H1 (cell line): ENCODE measurements at regions not wholly inside any gene's neighbourhood (a gene's known extent, or its start where the extent isn't known, plus 50 kb on each side); places are given as distances from the start of the nearest gene placed in this dataset.
A peak's percentile ranks its signal among the peaks of the same experiment; 100 is the strongest.

Experiments
- CTCF ChIA-PET: fragments of 300-600 bp; sonication (Branson Sonifier 250); formaldehyde crosslinking; loops from one replicate; lab custom pipeline; 2021; ENCODE audit not compliant: partially characterized antibody; lab: Charles Lee
- POLR2A ChIA-PET: fragments of 300-600 bp; sonication (Branson Sonifier 250); formaldehyde crosslinking; loops from one replicate; lab custom pipeline; 2021; ENCODE audit warnings: inconsistent platforms; ENCODE audit not compliant: partially characterized antibody; lab: Charles Lee
- DNase-seq, 2 experiments: peaks; one replicate each; pipeline versions ENCODE4 v3.0.0 to v3.0.0-alpha.2; 2010 to 2022; ENCODE audit warnings: low spot score in 2 of 2, low read depth in 1 of 2, mixed read lengths in 1 of 2
- FAIRE-seq: peaks from 2 replicates; lab custom pipeline; 2011; peaks lifted over from hg19 to GRCh38; lab: Jason Lieb, UNC
- H2AFZ ChIP-seq: 2 replicates; pipeline ENCODE4 v1.8.1; 2012; ENCODE audit warnings: low read length, inconsistent platforms
- H2AK5ac ChIP-seq: 2 replicates; pipeline ENCODE4 v1.6.1; 2013; ENCODE audit warnings: low read depth, low read length
- H2BK120ac ChIP-seq: replicated peaks from 2 replicates; pipeline ENCODE3; 2013; ENCODE audit warnings: low read depth, low read length, inconsistent platforms
- H2BK12ac ChIP-seq: 2 replicates; pipeline ENCODE4 v1.6.1; 2013; ENCODE audit warnings: low read depth, low read length
- H2BK15ac ChIP-seq: 2 replicates; pipeline ENCODE4 v1.6.1; 2013; ENCODE audit warnings: low read length
- H2BK20ac ChIP-seq: 2 replicates; pipeline ENCODE4 v1.6.1; 2013; ENCODE audit warnings: low read length
- H2BK5ac ChIP-seq: 2 replicates; pipeline ENCODE4 v1.6.1; 2013; ENCODE audit warnings: low read depth, low read length
- H3K14ac ChIP-seq: 2 replicates; pipeline ENCODE4 v1.6.1; 2013; ENCODE audit warnings: inconsistent platforms; ENCODE audit not compliant: insufficient read length
- H3K18ac ChIP-seq: 2 replicates; pipeline ENCODE4 v1.6.1; 2013; ENCODE audit warnings: low read length; ENCODE audit errors: extremely low read depth
- H3K23ac ChIP-seq: 2 replicates; pipeline ENCODE4 v1.6.1; 2013; ENCODE audit warnings: inconsistent platforms; ENCODE audit not compliant: insufficient read length
- H3K23me2 ChIP-seq: 2 replicates; pipeline ENCODE4 v1.6.1; 2013; ENCODE audit warnings: low read depth, low read length
- H3K27ac ChIP-seq: 2 replicates; pipeline ENCODE4 v1.6.1; 2011; ENCODE audit warnings: low read depth, low read length, inconsistent platforms
- H3K27me3 ChIP-seq, 4 experiments: replicated peaks in 1 of 4; 1 replicate in 1 of 4; 2 replicates in 3 of 4; pipeline versions ENCODE4 v1.6.1 to v1.8.1; 2011 to 2013; ENCODE audit warnings: low read length in 3 of 4, mild to moderate bottlenecking in 3 of 4, inconsistent platforms in 2 of 4, mixed read lengths in 2 of 4, moderate library complexity in 1 of 4; ENCODE audit not compliant: control insufficient read depth in 3 of 4, insufficient read depth in 3 of 4; ENCODE audit errors: extremely low read depth in 1 of 4
- H3K36me3 ChIP-seq, 4 experiments: 2 replicates each; pipeline versions ENCODE4 v1.6.1 to v1.8.1; 2011 to 2013; ENCODE audit warnings: mild to moderate bottlenecking in 4 of 4, low read length in 3 of 4, moderate library complexity in 2 of 4, control low read depth in 1 of 4, inconsistent platforms in 1 of 4; ENCODE audit not compliant: insufficient read depth in 4 of 4, control insufficient read depth in 2 of 4
- H3K4ac ChIP-seq: replicated peaks from 2 replicates; pipeline ENCODE3; 2013; ENCODE audit warnings: low read length, low read depth, mixed read lengths, inconsistent platforms; ENCODE audit not compliant: insufficient read length
- H3K4me1 ChIP-seq, 4 experiments: replicated peaks in 1 of 4; 1 replicate in 1 of 4; 2 replicates in 3 of 4; pipeline versions ENCODE4 v1.6.1 to v1.8.1; 2011 to 2013; ENCODE audit warnings: low read length in 3 of 4, inconsistent platforms in 2 of 4, mixed read lengths in 1 of 4; ENCODE audit not compliant: insufficient read depth in 4 of 4, control insufficient read depth in 3 of 4
- H3K4me2 ChIP-seq, 2 experiments: 2 replicates each; pipeline versions ENCODE4 v1.6.1 to v1.8.1; 2011 to 2013; ENCODE audit warnings: low read depth in 2 of 2, low read length in 2 of 2, control low read depth in 1 of 2, inconsistent platforms in 1 of 2, mild to moderate bottlenecking in 1 of 2; ENCODE audit not compliant: insufficient read depth in 1 of 2
- H3K4me3 ChIP-seq, 4 experiments: fragments of 200-600, 300-600 bp in 1 of 4; sonication (generic), shearing (Covaris generic), sonication (Bioruptor Twin) in 1 of 4; 2 replicates each; pipeline versions ENCODE4 v1.5.1 to v1.8.1; 2011 to 2016; ENCODE audit warnings: low read length in 4 of 4, low read depth in 3 of 4, control low read depth in 2 of 4, inconsistent platforms in 2 of 4, mild to moderate bottlenecking in 2 of 4, mixed read lengths in 1 of 4, moderate library complexity in 1 of 4; ENCODE audit not compliant: insufficient read depth in 2 of 4; ENCODE audit errors: extremely low read depth in 1 of 4
- H3K56ac ChIP-seq: replicated peaks from 2 replicates; pipeline ENCODE3; 2013; ENCODE audit warnings: low read depth, mild to moderate bottlenecking, mixed read lengths, low read length, inconsistent platforms; ENCODE audit not compliant: insufficient read length
- H3K79me1 ChIP-seq: 2 replicates; pipeline ENCODE4 v1.6.1; 2013; ENCODE audit warnings: low read depth, low read length, control low read depth
- H3K79me2 ChIP-seq, 2 experiments: 2 replicates each; pipeline versions ENCODE4 v1.6.1 to v1.8.1; 2012 to 2013; ENCODE audit warnings: low read length in 2 of 2, mild to moderate bottlenecking in 2 of 2, inconsistent platforms in 1 of 2; ENCODE audit not compliant: insufficient read depth in 2 of 2, control insufficient read depth in 1 of 2
- H3K9ac ChIP-seq, 4 experiments: replicated peaks in 1 of 4; 1 replicate in 1 of 4; 2 replicates in 3 of 4; pipeline versions ENCODE4 v1.6.1 to v1.8.1; 2011 to 2013; ENCODE audit warnings: low read depth in 3 of 4, low read length in 3 of 4, control low read depth in 2 of 4, mild to moderate bottlenecking in 2 of 4, moderate library complexity in 2 of 4, inconsistent platforms in 1 of 4; ENCODE audit errors: extremely low read depth in 1 of 4
- H3K9me3 ChIP-seq, 2 experiments: 2 replicates each; pipeline versions ENCODE4 v1.6.1 to v1.8.1; 2012 to 2013; ENCODE audit warnings: mild to moderate bottlenecking in 2 of 2, moderate library complexity in 2 of 2, control low read depth in 1 of 2, inconsistent platforms in 1 of 2, low read depth in 1 of 2, low read length in 1 of 2, mixed read lengths in 1 of 2; ENCODE audit not compliant: insufficient read depth in 2 of 2
- H4K20me1 ChIP-seq, 2 experiments: replicated peaks in 1 of 2; 2 replicates each; pipeline versions ENCODE3 to v1.8.1; 2011 to 2013; ENCODE audit warnings: inconsistent platforms in 2 of 2, low read length in 2 of 2, mild to moderate bottlenecking in 1 of 2; ENCODE audit not compliant: insufficient read depth in 2 of 2, control insufficient read depth in 1 of 2
- H4K5ac ChIP-seq: 2 replicates; pipeline ENCODE4 v1.6.1; 2013; ENCODE audit warnings: low read length, low read depth, mixed read lengths, inconsistent platforms; ENCODE audit not compliant: insufficient read length
- H4K8ac ChIP-seq: 2 replicates; pipeline ENCODE4 v1.8.0; 2013; ENCODE audit warnings: mild to moderate bottlenecking, moderate library complexity, low read length, inconsistent platforms; ENCODE audit not compliant: insufficient read depth; ENCODE audit errors: extremely low read depth
- H4K91ac ChIP-seq: replicated peaks from 2 replicates; pipeline ENCODE3; 2013; ENCODE audit warnings: low read length, mixed read lengths, inconsistent platforms; ENCODE audit not compliant: insufficient read length
- BCL11A ChIP-seq, 2 experiments: IDR thresholded peaks; one replicate each; pipeline ENCODE4 v1.6.1; 2011; ENCODE audit warnings: low read depth in 2 of 2, low read length in 2 of 2, mild to moderate bottlenecking in 2 of 2
- CBX8 ChIP-seq: fragments of 300-800, 300-1000 bp; sonication (generic); IDR thresholded peaks from 2 replicates; pipeline ENCODE4 v1.7.1; 2016; ENCODE audit warnings: low read depth, low read length, borderline replicate concordance
- EGR1 ChIP-seq: IDR thresholded peaks from 2 replicates; pipeline ENCODE4 v1.6.1; 2011; ENCODE audit warnings: low read depth, low read length, borderline replicate concordance
- EZH2 ChIP-seq: fragments of 200-600 bp; sonication (generic); IDR thresholded peaks from 2 replicates; pipeline ENCODE4 v1.7.1; 2012; ENCODE audit warnings: low read depth, mild to moderate bottlenecking, moderate library complexity, low read length, inconsistent platforms; ENCODE audit not compliant: severe bottlenecking
- FOSL1 ChIP-seq: IDR thresholded peaks from 2 replicates; pipeline ENCODE4 v1.6.1; 2011; ENCODE audit warnings: mild to moderate bottlenecking, low read depth, low read length, moderate library complexity; ENCODE audit not compliant: insufficient read depth
- GTF2F1 ChIP-seq: IDR thresholded peaks from 2 replicates; pipeline ENCODE4 v1.6.1; 2012; ENCODE audit warnings: low read depth, low read length, improper control_type of control experiment, borderline replicate concordance
- HDAC2 ChIP-seq, 2 experiments: fragments of 300-600 bp in 1 of 2; sonication (generic) in 1 of 2; IDR thresholded peaks; 2 replicates each; pipeline ENCODE4 v1.6.1; 2011 to 2012; ENCODE audit warnings: low read depth in 2 of 2, low read length in 2 of 2, mild to moderate bottlenecking in 2 of 2, moderate library complexity in 2 of 2, borderline replicate concordance in 1 of 2, inconsistent platforms in 1 of 2
- POLR2A ChIP-seq, 2 experiments: IDR thresholded peaks; 1 replicate in 1 of 2; 2 replicates in 1 of 2; pipeline ENCODE4 v1.6.1; 2011; ENCODE audit warnings: low read depth in 2 of 2, low read length in 2 of 2, mild to moderate bottlenecking in 2 of 2; ENCODE audit errors: control extremely low read depth in 1 of 2
- POLR2AphosphoS5 ChIP-seq: IDR thresholded peaks from 2 replicates; pipeline ENCODE4 v1.6.1; 2011; ENCODE audit warnings: low read depth, low read length
- RXRA ChIP-seq: IDR thresholded peaks from 2 replicates; pipeline ENCODE4 v1.6.1; 2011; ENCODE audit warnings: low read depth, mild to moderate bottlenecking, low read length, moderate library complexity; ENCODE audit not compliant: insufficient read depth
- SAP30 ChIP-seq: fragments of 300-600 bp; sonication (generic); IDR thresholded peaks from 2 replicates; pipeline ENCODE4 v1.7.1; 2012; ENCODE audit warnings: low read length, moderate library complexity, mild to moderate bottlenecking, inconsistent platforms; ENCODE audit not compliant: insufficient read depth, insufficient replicate concordance
- SIN3A ChIP-seq, 2 experiments: IDR thresholded peaks in 1 of 2; conservative IDR thresholded peaks in 1 of 2; 2 replicates each; pipeline ENCODE4 v1.6.1; 2011 to 2012; ENCODE audit warnings: low read length in 2 of 2, improper control_type of control experiment in 1 of 2, low read depth in 1 of 2, mild to moderate bottlenecking in 1 of 2
- SP2 ChIP-seq: IDR thresholded peaks from 2 replicates; pipeline ENCODE4 v1.6.1; 2012; ENCODE audit warnings: mild to moderate bottlenecking, low read length, inconsistent platforms
- TEAD4 ChIP-seq: IDR thresholded peaks from 2 replicates; pipeline ENCODE4 v1.6.1; 2012; ENCODE audit warnings: low read depth, low read length, inconsistent platforms, mixed read lengths
- ZNF274 ChIP-seq: IDR thresholded peaks from 2 replicates; pipeline ENCODE4 v1.7.0; 2012; ENCODE audit warnings: low read length, borderline replicate concordance; ENCODE audit errors: extremely low read depth
- WGBS, 2 experiments: shearing (Covaris generic) in 1 of 2; methylation state at CpG; one replicate each; pipeline versions ENCODE4 v1.1.6 to v1.1.7; 2013 to 2015; ENCODE audit warnings: low lambda C conversion rate in 2 of 2, mixed read lengths in 2 of 2, inconsistent platforms in 1 of 2, low coverage in 1 of 2, missing lambda C conversion rate in 1 of 2; ENCODE audit not compliant: insufficient replicate concordance in 2 of 2, insufficient coverage in 1 of 2, insufficient read length in 1 of 2; ENCODE audit errors: extremely low coverage in 1 of 2, missing lambda C conversion rate in 1 of 2; 5-methylcytosine and 5-hydroxymethylcytosine counted together

GRCh38 chr22:48709453-48709852, 1118.2 kb downstream of the BRD1 start:
- no peaks in the 10 kb centered on the region; a peak in 1 of 7 replicates for H3K4me1 ChIP-seq
- H2BK5ac ChIP-seq, result no peak overlapping the region
- H3K4me3 ChIP-seq, result no peak overlapping the region
- H3K9ac ChIP-seq, result no peak overlapping the region
- H3K36me3 ChIP-seq, result no peaks in the 10 kb centered on the region
- H3K23me2 ChIP-seq, result no peaks in the 10 kb centered on the region
- H4K8ac ChIP-seq, result no peak overlapping the region
- H2BK20ac ChIP-seq, result no peak overlapping the region
- no peak overlapping the region for H3K4me2 ChIP-seq
- ChIA-PET POLR2A (no interaction called here), CTCF (interaction anchor here (1.4 to 2.7 kb wide), 2 partner anchors 10 kb away, joined by 3 to 11 read pairs; no protein-coding TSS in a partner anchor)
- no peak overlapping the region for H2BK12ac ChIP-seq
- H3K4ac ChIP-seq, result peak overlapping the region; percentile 29
- H3K56ac ChIP-seq, result no peak overlapping the region
- H3K9me3 ChIP-seq, result no peaks in the 10 kb centered on the region
- FAIRE-seq, result no peak
- 94% methylated on average over 13 of the region's 13 CpGs; no CpG with 5 or more reads in 1 of the 2 experiments for WGBS, 2 experiments
- H2BK15ac ChIP-seq, result no peak overlapping the region
- H2AFZ ChIP-seq, result no peak overlapping the region
- H3K14ac ChIP-seq, result no peak overlapping the region
- no peak overlapping the region for H3K27ac ChIP-seq
- DNase-seq, result no peak
- no peak overlapping the region for H4K91ac ChIP-seq
- peaks cover 0 to 6% of the 10 kb centered on the region in 2 experiments for H4K20me1 ChIP-seq
- no peaks in the 10 kb centered on the region for H3K27me3 ChIP-seq
- H2BK120ac ChIP-seq, result no peak overlapping the region
- H3K79me2 ChIP-seq, result no peaks in the 10 kb centered on the region
- no peak overlapping the region for H4K5ac ChIP-seq
- H3K18ac ChIP-seq, result no peak overlapping the region
- H3K23ac ChIP-seq, result no peak overlapping the region
- no peaks in the 10 kb centered on the region for H3K79me1 ChIP-seq
- H2AK5ac ChIP-seq, result no peak overlapping the region
- TF ChIP-seq SP2 (no peak), EZH2 (no peak), GTF2F1 (no peak), SAP30 (no peak), POLR2AphosphoS5 (no peak), RXRA (no peak), CBX8 (no peak), SIN3A (conservative IDR thresholded peaks at IDR 0.05 in 1 of 2, IDR thresholded peaks at IDR 0.05 in 1 of 2; ENCODE audit: low read depth in 1 of 2, low read length in 2 of 2) (no peak), EGR1 (no peak), FOSL1 (no peak), BCL11A (IDR thresholded peaks at IDR 0.05; ENCODE audit: low read depth in 2 of 2, low read length in 2 of 2) (no peak), HDAC2 (IDR thresholded peaks at IDR 0.05; ENCODE audit: borderline replicate concordance in 1 of 2, low read depth in 2 of 2, low read length in 2 of 2) (no peak), TEAD4 (no peak), ZNF274 (no peak), POLR2A (IDR thresholded peaks at IDR 0.05; ENCODE audit: control extremely low read depth in 1 of 2, low read depth in 2 of 2, low read length in 2 of 2) (no peak)
